ENCODE measurements at regions not wholly inside any gene's neighbourhood (a gene's known extent, or its start where the extent isn't known, plus 50 kb on each side); places are given as distances from the start of the nearest gene placed in this dataset.
"Not testable (repeated sequence)": the region's sequence is repeated elsewhere in the genome, so short reads cannot be mapped to it uniquely, and the experiment has no call there.

GRCh38 chrX:94633237-94633636 is 959.2 kb downstream of the FAM133A start:
- DNase-seq, result no peak

GRCh38 chrX:94635003-94635402 is 961.0 kb downstream of the FAM133A start:
- no peak for DNase-seq

- DNase-seq, result no peak
Measured at GRCh38 chrX:94645726-94646125, 971.7 kb downstream of the FAM133A start.

GRCh38 chrX:94655180-94655579 is 981.2 kb downstream of the FAM133A start:
- no peak for DNase-seq

GRCh38 chrX:94662689-94663088 is 988.7 kb downstream of the FAM133A start:
- DNase-seq, result no peak

- no peak for DNase-seq
Measured at GRCh38 chrX:94676285-94676684, 1002.3 kb downstream of the FAM133A start.

- no peak for DNase-seq
Measured at GRCh38 chrX:94686071-94686470, 1012.1 kb downstream of the FAM133A start.

- DNase-seq, result no peak
Measured at GRCh38 chrX:94695910-94696309, 1021.9 kb downstream of the FAM133A start.

DNA sequence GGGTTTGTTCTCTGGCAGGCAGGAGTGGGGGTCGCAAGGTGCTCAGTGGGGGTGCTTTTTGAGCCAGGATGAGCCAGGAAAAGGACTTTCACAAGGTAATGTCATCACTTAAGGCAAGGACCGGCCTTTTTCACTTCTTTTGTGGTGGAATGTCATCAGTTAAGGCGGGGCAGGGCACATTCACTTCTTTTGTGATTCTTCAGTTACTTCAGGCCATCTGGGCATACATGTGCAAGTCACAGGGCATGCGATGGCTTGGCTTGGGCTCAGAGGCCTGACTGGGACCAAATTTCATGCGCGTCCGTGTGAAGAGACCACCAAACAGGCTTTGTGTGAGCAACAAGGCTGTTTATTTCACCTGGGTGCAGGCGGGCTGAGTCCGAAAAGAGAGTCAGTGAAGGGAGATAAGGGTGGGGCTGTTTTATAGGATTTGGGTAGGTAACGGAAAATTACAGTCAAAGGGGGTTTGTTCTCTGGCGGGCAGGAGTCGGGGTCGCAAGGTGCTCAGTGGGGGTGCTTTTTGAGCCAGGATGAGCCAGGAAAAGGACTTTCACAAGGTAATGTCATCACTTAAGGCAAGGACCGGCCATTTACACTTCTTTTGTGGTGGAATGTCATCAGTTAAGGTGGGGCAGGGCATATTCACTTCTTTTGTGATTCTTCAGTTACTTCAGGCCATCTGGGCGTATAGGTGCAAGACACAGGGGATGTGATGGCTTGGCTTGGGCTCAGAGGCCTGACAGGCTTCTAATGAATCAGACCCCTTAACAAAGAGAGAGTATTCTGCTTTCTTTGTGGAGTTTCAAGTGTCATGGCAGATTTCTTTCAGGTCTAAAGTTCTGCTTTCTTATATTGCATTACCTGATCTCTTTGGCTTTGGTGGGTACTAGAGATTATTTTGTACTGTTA is 1030.6 kb downstream of the FAM133A start:
- not testable (repeated sequence) for DNase-seq

- no peak for DNase-seq
Measured at GRCh38 chrX:94721386-94721785, 1047.4 kb downstream of the FAM133A start.

DNA sequence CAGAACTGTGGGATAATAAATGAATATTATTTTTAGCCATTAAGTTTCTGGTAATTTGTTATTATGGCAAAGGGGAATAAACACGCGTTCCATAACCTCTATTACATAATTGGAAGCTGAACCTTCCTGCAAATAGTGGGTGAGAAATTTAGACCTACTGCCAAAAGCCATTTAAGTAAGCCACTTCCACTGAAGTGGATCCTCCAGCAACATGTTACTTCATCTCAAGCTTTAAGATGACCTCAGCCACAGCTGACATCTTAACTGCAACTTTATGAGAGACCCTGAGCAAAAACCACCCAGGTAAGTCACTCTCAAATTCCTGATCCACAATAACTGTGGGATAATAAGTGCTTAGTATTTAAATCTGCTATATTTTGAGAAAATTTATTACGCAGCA is 1048.6 kb downstream of the FAM133A start:
- DNase-seq, result no peak

- no peak for DNase-seq
Measured at GRCh38 chrX:94742772-94743171, 1068.8 kb downstream of the FAM133A start.

- no peak for DNase-seq
Measured at GRCh38 chrX:94743478-94743877, 1069.5 kb downstream of the FAM133A start.

DNA sequence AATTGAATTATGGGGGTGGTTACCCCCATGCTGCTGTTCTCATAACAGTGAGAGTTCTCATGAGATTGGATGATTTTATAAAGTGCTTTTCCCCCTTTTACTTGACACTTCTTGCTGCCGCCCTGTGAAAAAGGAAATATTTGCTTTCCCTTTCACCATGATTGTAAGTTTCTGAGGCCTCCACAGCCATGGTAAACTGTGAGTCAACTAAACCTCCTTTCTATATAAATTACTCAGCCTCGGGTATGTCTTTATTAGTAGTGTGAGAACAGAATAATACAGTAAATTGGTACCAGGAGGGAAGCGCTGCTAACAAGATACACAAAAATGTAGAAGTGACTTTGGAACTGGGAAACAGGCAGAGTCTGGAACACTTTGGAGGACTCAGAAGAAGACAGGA is 1070.8 kb downstream of the FAM133A start:
- no peak for DNase-seq

DNA sequence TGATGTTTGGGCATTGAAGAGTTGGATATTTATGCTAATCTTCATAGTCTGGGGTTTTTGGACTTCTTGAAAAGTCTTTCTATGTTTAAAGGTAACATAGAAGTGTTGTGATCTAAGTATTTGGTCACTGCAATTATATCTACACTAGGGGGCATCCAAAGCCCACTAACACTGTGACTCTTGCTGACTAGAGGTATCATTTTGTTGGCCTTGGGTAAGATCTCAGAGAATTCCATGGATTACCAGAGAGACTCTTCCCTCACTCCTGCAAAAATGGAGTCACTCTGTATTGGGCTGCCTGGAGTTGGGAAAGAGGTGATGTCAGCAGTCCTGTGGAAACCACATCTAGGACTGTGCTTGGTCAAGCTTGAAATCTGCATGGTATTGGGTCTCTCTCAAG is 1077.6 kb downstream of the FAM133A start:
- no peak for DNase-seq

DNA sequence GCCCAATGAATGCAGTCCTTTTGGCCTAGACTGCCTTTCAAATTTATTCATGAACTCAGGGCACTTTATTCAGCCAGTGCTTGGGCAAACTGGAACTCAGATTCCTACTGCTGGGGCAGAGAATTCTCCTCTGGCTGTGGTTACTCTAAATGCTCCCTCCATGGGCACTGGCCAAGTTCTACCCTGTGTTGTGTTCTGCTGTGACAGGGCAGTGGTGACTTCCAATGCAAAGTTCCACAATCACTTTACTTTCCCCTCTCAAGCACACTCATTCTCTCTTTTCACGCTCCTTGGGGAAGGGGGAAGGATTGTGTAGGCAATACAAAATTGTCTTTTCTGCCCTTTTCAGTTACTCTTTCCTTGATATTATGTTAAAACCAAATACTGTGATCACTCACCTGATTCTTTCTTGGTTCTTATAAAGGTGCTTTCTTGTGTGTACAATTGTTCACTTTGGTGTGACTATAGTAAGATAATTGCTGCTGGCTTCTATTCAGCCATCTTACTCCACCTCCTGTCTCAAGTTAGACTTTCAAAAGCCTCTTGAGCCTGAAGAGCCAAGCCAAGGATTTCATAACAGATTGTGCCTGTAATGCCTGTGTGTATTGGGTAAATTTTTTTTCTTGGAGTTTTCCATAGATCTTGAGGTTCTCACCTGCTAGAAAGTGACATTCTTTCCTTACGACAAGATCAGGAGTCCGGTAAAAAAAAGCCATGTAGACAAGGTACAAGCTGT is 1078.6 kb downstream of the FAM133A start:
- no peak for DNase-seq

- DNase-seq, result no peak
Measured at GRCh38 chrX:94758130-94758529, 1084.1 kb downstream of the FAM133A start.

DNA sequence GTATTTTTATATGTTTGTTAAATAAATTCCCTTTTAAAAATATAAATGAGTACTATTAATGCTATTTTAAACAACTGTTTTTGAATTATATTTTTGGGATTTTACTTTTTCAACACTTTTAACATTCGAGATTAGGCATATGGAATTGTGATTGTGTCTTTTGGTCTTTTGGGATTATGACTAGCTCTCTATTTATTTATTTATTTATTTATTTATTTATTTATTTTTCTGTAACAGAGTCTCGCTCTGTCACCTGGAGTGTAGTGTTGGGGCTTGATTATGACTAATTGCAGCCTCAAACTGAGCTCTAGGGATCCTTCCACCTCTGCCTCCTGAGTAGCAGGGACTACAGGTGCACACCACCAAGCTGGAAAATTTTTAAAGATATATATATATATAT is 1101.6 kb downstream of the FAM133A start:
- no peak for DNase-seq

GRCh38 chrX:94813541-94813940 is 1139.5 kb downstream of the FAM133A start:
- no peak for DNase-seq

- DNase-seq, result no peak
Measured at GRCh38 chrX:94814216-94814615, 1140.2 kb downstream of the FAM133A start.

- no peak for DNase-seq
Measured at GRCh38 chrX:94830717-94831116, 1156.7 kb downstream of the FAM133A start.

DNA sequence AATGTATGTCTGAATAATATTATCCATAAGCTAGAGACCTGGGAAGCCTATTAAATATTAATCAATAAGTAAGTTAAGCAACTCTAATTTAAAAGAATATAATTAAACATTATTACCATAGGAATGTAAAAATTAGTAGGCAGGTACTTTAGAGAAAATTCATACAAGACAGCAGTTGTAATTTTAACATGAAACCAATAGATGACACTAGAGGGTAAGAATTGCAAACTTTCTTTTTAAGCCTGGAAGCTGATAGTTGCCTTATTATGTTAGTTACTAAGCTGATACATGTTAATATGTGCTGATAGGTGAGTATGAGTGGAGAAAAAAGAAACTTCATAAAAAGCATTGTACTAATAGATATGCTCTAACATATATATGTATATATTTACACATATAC is 1157.4 kb downstream of the FAM133A start:
- DNase-seq, result no peak

DNA sequence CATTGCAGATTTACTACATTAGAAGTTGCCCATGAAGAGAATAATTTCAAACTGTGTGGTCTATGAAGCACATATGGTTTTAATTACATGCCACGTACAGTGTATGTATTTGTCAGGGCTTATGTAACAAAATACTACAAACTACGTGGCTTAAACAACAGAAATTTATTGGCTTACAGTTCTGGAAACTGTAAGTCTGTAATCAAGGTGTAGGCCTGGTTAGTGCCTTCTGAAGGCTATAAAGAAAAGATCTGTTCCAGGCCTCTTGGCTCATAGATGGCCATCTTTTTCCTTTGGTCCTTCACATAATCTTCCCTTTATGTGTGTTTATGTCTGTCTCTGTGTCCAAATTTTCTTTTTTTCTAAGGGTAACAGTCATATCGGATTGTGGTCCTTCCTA is 1160.2 kb downstream of the FAM133A start:
- DNase-seq, result no peak

DNA sequence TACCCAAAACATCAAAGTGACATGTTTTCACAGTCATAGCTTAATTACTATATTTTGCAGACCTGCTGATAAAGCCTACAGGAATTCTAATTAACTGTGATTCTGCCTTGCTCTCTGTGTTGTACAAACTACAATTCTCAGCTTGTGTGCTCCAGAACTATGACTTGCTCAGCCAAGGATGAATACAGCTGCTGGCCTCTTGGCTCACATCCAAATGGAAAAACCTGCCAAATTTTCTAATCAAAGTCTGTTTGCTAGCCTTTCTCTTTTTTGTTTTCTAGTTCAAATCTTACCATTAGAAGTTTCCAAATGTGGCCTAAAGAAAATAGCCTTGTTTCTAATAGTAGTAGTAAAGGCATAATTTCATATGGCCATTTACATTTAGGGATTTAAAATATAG is 1176.8 kb downstream of the FAM133A start:
- DNase-seq, result no peak

All from inflammatory macrophage (primary cell).